Breast epithelium (tissue), 3 donors: ENCODE measurements at regions not wholly inside any gene's neighbourhood (a gene's known extent, or its start where the extent isn't known, plus 50 kb on each side); places are given as distances from the start of the nearest gene placed in this dataset.

Experiments
- CTCF ChIP-seq, 3 donors: fragments of 450-650 bp; IDR thresholded peaks; one replicate each; pipeline ENCODE4 v1.5.1; 2016 to 2017; ENCODE audit warnings: antibody characterized with exemption in 3 of 3, mild to moderate bottlenecking in 3 of 3, moderate library complexity in 3 of 3
- POLR2A ChIP-seq: fragments of 450-650 bp; IDR thresholded peaks from one replicate; pipeline ENCODE4 v1.6.1; 2016; ENCODE audit warnings: antibody characterized with exemption, mild to moderate bottlenecking, moderate library complexity

GRCh38 chr1:209368864-209369598 lies 214.5 kb upstream of the CAMK1G start:
- no peak for TF ChIP-seq CTCF (IDR thresholded peaks at IDR 0.05)
- TF ChIP-seq POLR2A = no peak
